Adrenal gland (tissue), 5 donors: ENCODE measurements at regions not wholly inside any gene's neighbourhood (a gene's known extent, or its start where the extent isn't known, plus 50 kb on each side); places are given as distances from the start of the nearest gene placed in this dataset.

ENCODE experiments used
- POLR2A ChIP-seq, 2 donors: fragments of 450-650 bp; IDR thresholded peaks; one replicate each; pipeline ENCODE4 v1.6.1; 2017; ENCODE audit warnings: antibody characterized with exemption in 2 of 2, mild to moderate bottlenecking in 2 of 2, moderate library complexity in 1 of 2
- TF ChIP-seq, protein P1 (sequence below), 6 experiments: fragments of 450-650 bp in 4 of 6; fragments of 200-600 bp in 2 of 6; sonication (generic) in 1 of 6; IDR thresholded peaks; 1 replicate in 5 of 6; 2 replicates in 1 of 6; pipeline versions ENCODE4 v1.5.1 to v1.8.0; 2016 to 2021; ENCODE audit warnings: antibody characterized with exemption in 6 of 6, mild to moderate bottlenecking in 2 of 6, moderate library complexity in 1 of 6
- donor health status: DM: no; HTN: no; CAD: no.

DNA sequence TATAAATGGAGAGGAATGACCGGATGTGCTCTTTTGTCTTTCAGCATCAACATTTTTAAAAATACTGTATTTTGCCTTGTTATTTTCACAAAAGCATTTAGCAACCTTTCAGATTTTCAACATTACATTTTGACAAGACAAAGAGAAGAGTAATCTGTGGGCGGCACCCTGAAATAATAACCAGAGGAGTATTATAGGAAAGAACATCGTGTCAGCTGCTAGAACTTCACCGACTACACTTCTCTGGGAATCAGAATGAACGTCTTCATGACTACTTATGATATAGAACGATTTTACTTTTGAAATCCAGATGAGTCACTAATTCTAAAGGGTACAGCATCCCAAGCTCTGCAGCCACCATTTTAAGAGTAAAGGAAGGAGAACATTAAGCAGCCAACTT is 531.5 kb upstream of the FRG1 start:
- TF ChIP-seq, protein P1, sequence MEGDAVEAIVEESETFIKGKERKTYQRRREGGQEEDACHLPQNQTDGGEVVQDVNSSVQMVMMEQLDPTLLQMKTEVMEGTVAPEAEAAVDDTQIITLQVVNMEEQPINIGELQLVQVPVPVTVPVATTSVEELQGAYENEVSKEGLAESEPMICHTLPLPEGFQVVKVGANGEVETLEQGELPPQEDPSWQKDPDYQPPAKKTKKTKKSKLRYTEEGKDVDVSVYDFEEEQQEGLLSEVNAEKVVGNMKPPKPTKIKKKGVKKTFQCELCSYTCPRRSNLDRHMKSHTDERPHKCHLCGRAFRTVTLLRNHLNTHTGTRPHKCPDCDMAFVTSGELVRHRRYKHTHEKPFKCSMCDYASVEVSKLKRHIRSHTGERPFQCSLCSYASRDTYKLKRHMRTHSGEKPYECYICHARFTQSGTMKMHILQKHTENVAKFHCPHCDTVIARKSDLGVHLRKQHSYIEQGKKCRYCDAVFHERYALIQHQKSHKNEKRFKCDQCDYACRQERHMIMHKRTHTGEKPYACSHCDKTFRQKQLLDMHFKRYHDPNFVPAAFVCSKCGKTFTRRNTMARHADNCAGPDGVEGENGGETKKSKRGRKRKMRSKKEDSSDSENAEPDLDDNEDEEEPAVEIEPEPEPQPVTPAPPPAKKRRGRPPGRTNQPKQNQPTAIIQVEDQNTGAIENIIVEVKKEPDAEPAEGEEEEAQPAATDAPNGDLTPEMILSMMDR (IDR thresholded peaks at IDR 0.05) = no peak
- no peak for TF ChIP-seq POLR2A (IDR thresholded peaks at IDR 0.05)
